LNCAP (cell line): ENCODE measurements at regions not wholly inside any gene's neighbourhood (a gene's known extent, or its start where the extent isn't known, plus 50 kb on each side); places are given as distances from the start of the nearest gene placed in this dataset.

Source experiments
- CTCF ChIP-seq: fragments of 450-650 bp; IDR thresholded peaks from 2 replicates; pipeline ENCODE4 v1.5.1; 2017; ENCODE audit warnings: mild to moderate bottlenecking

- TF ChIP-seq CTCF = no peak
Measured at GRCh38 chr21:38145104-38145503, 111.7 kb upstream of the KCNJ15 start.

- TF ChIP-seq CTCF = no peak
Measured at GRCh38 chr21:38147391-38147790, 109.4 kb upstream of the KCNJ15 start.

DNA sequence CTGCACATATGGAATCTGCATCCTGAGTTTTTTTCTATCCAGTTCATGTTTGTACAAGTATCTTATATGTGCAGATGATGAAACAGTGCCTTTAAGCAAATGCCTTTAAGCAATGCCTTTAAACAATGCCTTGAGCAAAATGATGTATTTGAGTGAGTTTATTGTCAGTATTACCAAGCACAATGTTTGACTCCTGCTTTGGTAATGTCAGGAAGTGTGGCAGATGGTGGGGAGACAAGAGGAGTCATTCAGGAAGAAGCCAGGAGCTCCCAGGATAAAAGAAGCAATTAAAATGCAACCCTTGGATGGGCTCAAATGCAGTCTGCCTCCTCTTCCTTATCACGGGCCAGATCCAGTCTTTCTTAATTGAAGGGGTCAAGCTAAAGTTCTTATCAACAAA, 108.7 kb upstream of the KCNJ15 start:
- TF ChIP-seq CTCF = no peak

GRCh38 chr21:38151021-38151645, 105.7 kb upstream of the KCNJ15 start:
- no peak for TF ChIP-seq CTCF

GRCh38 chr21:38156200-38156599, 100.6 kb upstream of the KCNJ15 start:
- no peak for TF ChIP-seq CTCF

- peak; percentile 82 for TF ChIP-seq CTCF
Measured at GRCh38 chr21:38159355-38159754, 97.4 kb upstream of the KCNJ15 start.

DNA sequence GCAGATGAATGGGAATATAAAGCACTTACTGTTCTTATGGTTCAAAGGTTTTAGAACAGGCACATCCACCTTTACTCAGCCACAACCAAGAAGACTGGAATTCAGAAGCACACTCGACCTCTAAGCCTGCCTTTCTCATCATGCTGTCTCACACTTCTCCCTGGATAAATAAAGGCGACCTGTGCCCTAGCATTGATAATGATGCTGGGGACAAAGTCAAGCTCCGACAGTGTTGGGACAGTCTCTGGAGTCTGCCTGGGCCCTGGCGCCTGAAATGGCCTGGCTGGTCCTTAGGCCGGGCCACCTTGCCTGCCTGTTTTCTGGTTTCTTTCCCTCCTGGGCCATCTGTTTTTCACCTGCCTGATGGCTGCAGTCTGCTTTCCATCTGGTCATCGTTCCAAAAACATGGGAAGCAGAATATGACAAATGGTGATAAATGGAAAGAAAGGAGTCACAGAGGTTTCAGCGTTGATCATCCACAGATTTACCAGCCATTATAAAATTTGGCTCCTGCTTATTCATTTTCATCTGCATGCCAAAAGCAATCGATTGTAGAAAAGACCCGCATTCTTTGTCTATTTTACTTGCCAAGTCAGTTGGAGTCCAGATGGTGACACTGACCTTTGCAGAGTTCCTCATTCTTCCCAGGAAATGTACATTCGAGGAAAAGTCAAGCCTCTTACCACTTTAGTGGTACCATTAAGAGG, 91.2 kb upstream of the KCNJ15 start:
- TF ChIP-seq CTCF = no peak
